GM15510 (cell line): ENCODE measurements at regions not wholly inside any gene's neighbourhood (a gene's known extent, or its start where the extent isn't known, plus 50 kb on each side); places are given as distances from the start of the nearest gene placed in this dataset.

Source experiments
- POLR2A ChIP-seq: IDR thresholded peaks from 3 replicates; pipeline ENCODE4 v1.6.1; 2011; ENCODE audit warnings: borderline replicate concordance; ENCODE audit not compliant: insufficient read length; ENCODE audit errors: extremely low read depth

DNA sequence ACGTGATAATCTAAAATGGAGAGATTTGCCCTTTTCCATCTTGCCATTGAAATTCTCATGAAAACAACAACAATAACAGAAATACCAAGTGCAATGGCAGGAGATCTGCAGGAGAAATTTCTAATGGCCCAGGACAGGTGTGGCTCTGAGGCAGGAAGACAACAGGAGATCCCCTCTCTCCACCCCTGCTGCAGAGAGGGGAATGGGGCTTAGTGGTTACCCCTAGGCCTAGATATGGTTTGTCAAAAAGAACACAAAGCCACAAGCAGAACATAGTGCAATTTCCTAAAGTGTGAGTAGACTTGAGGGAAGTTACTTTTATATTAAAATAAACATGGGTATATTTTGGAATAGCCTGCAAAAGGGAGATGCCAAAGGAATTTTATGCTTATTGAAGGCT is 369.5 kb downstream of the KCNRG start:
- TF ChIP-seq POLR2A, result no peak

- no peak for TF ChIP-seq POLR2A
These were observed 371.4 kb downstream of the KCNRG start for GRCh38 chr13:50386541-50387050.

DNA sequence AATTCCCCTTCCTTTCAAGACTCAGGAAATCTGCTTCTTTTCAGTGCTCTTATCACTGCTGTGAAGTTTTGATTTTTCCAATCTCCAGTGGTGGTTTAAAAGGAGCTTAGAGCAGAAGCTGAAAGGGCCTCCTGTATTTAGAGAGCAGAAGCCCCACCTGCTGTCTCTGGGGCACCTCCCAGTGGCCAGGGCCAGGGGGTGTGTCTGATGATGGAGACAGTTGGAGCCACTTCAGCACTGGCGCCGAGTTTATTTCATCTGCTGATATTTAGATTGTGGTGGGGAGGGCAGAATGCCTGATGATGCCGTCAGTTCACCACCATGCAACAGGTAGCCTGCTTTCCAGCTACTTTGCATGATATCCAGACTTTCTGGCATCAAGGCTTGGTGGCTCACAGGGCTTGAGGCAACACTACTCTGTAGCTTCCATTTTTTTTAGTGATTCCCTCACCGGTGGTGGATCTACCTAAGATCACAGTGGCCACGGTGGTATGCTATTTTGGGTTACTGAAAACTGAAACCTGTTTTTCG is 371.9 kb downstream of the KCNRG start:
- no peak for TF ChIP-seq POLR2A

- TF ChIP-seq POLR2A, result no peak
These were observed 373.2 kb downstream of the KCNRG start for GRCh38 chr13:50388481-50388880.

DNA sequence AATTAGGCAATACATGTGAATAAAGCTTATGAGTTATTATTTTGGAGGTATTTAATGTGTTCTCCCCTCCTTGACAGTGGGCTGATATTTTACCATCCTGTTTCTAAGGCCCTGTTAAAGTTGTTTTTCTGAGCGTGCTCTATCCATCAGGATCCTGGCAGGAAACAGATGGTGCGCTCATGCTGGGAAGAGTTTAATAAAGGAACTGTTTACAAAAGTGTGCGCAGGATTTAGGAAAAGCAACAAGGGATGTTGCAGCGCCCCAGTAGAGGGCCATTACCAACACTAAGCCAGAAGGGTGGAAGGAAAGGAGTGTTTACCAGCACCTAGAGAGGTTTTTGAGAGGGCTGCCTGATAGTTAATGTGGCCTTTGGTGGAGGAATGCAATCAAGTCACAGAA is 374.5 kb downstream of the KCNRG start:
- no peak for TF ChIP-seq POLR2A

DNA sequence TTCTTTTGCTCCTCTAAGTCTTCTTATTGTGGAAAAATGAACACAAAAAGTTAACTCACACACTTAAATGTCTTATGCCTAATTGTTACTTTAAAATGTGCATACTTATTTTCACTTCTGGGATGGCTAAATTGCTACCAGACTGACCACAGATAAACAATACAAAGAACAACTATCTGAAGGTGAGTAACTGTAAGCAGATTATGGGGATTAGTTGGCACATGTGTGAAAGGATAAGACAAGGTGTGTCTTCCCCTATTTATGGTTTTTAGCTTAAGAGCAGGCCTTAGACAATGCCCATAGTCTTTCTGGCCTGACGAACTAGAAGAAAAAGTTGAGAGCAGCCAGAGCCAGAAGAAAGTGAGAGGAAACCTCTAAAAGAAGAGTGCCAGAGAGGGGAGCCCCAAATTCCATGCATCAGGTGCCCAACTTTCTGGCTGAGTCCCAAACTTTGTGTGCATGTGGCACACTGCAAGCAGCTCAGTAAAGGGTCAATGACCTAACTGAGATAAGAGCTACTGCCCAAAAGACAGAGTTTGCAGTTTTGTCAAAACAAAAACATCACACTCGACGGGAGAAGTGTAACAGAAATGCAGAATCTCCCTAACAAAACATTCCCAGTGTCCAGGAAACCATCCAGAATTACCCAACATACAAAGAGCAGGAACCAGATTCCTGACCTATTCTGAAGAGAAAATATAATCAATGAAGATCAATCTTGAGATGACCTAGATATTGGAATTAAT is 375.4 kb downstream of the KCNRG start:
- TF ChIP-seq POLR2A, result no peak

- TF ChIP-seq POLR2A, result no peak
These were observed 377.7 kb downstream of the KCNRG start for GRCh38 chr13:50392977-50393376.

DNA sequence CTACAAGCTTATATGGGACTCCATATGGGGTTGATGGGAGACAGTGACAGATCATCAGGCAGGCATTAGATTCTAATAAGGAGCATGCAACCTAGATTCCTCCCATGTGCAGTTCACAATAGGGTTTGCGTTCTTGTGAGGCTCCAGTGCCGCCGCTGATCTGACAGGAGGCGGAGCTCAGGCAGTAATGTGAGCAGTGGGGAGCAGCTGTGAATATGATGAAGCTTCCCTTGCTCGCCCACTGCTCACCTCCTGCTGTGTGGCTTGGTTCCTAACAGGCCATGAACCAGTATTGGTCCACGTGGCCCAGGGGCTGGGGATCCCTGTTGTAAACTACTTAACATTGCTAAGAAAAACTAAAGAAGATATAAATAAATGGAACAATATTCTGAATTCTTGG is 378.4 kb downstream of the KCNRG start:
- TF ChIP-seq POLR2A, result no peak

DNA sequence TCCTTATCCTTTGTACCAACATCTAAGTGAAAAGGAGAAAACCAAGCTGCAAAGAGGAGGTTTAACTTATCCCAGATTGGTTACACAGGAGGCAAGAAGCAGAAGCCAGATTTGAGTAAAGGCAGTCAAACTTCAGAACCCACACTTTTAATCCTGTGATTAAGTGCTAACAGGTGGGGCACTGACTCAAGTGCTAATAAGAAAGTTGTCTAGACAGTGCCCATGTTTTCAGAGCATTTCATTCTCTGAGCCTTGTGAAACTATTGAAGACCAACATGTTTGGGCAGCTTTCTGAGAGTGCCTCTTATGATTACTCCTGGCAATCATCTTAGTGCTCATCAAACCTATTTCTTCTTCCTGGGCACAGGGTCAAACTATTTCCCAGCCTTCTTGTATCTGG is 380.8 kb downstream of the KCNRG start:
- no peak for TF ChIP-seq POLR2A

GRCh38 chr13:50400035-50400726 is 384.9 kb downstream of the KCNRG start:
- no peak for TF ChIP-seq POLR2A

DNA sequence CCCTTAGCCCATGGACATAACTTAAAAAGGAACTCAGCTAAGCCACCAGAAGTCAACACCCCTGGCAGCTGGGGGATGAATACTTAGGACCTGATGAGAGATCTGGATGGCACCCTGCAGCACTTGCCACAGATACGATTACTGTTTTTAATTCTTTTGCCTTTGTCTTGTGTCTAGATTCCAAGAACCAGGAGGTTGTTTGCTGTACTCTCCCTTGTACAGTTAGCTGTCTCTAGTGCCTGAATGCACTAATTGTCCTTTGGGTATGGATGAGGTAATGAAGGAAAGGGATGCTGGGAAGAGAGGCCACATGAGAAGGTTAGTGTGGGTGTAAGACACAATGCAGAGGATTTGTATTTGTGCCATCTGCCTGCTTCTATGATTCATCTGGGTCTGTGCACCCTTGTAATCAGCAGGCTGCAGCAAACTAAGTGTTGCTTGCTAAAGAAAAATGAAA is 385.8 kb downstream of the KCNRG start:
- no peak for TF ChIP-seq POLR2A

DNA sequence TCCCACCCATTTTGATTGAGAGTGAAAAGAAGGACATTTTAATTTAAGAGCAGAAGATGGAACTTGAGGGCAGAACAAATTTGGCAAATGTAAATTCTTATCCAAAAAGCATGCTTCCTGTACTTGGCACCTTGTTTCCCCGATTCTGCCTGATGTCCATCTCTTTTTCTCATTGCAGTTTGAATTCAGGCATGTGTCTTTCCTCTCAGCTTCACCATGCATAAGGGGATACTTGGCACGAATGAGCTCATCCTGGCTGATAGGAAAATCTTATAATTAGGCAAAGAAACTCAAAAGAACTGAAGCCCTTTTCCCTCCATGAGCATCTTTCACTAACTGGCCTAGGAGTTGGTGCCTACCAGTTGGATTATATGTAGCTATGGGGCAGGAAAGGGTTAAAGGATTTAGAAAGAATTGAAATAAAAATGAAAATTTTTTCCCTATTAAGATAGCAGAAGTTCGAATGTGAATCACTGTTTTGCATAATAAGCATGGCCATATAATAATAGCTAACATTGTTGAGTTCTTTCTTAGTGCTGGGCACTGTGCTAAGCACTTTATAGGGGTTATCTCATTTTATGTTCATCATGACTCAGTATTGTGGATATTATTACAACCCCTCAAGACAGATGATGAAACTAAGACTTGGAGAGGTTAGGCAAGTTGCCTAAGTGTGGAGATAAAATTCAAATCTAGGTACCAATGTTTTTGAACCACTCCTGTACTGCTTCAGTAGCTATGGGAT is 386.6 kb downstream of the KCNRG start:
- TF ChIP-seq POLR2A, result no peak

DNA sequence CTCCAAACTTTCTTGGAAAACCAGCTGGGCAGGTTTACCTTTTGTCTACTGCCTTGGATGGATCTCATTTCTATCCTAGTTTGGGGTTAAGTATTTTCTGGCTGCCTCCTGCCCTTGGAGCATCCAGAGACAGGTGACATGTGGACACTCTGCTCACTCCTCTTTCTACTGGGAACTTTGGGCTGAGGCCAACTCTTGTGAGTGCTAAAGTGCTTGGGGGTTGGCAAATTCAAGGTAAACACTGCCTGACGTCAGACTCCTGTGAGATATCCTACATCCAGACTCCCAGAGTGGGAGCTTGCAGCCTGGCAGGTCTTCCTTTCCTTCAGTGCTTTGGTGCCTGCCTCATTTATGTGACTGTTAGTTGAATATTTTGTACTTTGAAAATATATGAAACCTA is 388.1 kb downstream of the KCNRG start:
- no peak for TF ChIP-seq POLR2A

DNA sequence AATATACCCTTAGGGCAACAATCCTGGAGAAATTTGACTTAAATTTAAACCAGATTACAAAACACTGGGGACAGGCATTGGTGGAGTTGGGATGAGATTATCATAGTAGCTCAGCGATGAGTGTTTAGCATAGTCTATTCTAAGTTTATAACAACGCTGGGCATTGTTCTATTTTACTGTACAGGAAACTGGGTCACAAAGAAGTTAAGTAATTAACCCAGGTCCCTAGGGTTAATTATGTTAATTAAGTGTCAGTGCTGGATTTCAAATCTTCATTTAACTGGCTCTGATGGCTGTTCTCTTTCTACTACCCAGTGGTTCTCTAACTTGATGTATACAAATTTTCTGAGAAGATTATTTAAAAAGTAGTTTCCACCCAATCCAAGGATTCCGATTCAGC is 388.9 kb downstream of the KCNRG start:
- TF ChIP-seq POLR2A, result no peak

GRCh38 chr13:50404769-50405168 is 389.5 kb downstream of the KCNRG start:
- TF ChIP-seq POLR2A, result no peak

- no peak for TF ChIP-seq POLR2A
These were observed 391.6 kb downstream of the KCNRG start for GRCh38 chr13:50406831-50407230.

DNA sequence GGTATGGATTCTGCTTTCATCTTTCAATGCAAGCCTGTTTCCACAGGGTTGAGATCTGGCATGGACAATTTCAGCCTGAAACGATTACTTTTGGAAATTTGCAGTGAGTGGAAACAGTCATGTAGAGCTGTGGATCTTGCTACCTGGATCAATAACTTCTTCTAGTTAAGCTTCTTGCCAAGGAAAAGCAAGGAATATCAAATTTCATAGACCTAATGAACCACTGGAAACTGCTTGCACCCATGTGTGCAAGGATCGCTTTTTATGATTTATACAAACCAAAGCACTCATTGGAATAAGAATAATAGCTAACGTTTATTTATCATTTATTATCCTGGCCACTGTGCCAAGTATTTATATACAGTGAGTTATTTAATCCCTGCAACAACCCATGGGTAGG is 392.8 kb downstream of the KCNRG start:
- TF ChIP-seq POLR2A, result no peak
